NB4 (cell line): ENCODE measurements at regions not wholly inside any gene's neighbourhood (a gene's known extent, or its start where the extent isn't known, plus 50 kb on each side); places are given as distances from the start of the nearest gene placed in this dataset.

Experiments used
- DNase-seq: peaks from one replicate; pipeline ENCODE4 v3.0.0; 2010; ENCODE audit warnings: low read depth
- H3K4me3 ChIP-seq: one replicate; pipeline ENCODE4 v1.5.1; 2011; ENCODE audit warnings: mild to moderate bottlenecking, low read depth, low read length, moderate library complexity
- MAX ChIP-seq: IDR thresholded peaks from 2 replicates; pipeline ENCODE4 v1.6.1; 2011; ENCODE audit warnings: low read depth, low read length
- MYC ChIP-seq: IDR thresholded peaks from 2 replicates; pipeline ENCODE4 v1.6.1; 2011; ENCODE audit warnings: low read depth, low read length
- POLR2A ChIP-seq: IDR thresholded peaks from 2 replicates; pipeline ENCODE4 v1.6.1; 2011; ENCODE audit warnings: mild to moderate bottlenecking; ENCODE audit not compliant: insufficient read length; ENCODE audit errors: extremely low read depth
- TF ChIP-seq, protein P1 (sequence below): IDR thresholded peaks from one replicate; pipeline ENCODE4 v1.5.1; 2012; ENCODE audit warnings: low read depth, low read length

DNA sequence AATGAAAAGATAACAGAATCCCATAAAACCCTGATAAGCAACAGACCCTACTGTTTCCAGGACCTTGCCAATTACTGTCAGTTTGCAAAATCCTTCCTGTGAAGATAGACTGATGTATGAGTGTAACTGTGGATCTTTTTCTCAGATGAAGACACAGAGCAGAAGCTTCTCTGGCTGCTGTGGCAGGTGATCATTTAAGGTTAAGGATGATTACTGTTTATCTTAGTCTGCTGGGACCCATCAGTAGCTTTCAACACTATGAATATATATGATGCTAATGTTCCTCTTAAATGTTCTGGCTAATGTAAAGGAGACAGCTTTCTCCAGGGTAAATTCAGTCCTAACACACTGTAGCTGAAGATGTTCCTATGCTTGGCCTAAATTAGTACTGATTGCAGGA is 56.0 kb upstream of the CTTNBP2 start:
- TF ChIP-seq POLR2A, result no peak
- no peak for TF ChIP-seq MAX
- no peak for TF ChIP-seq MYC
- TF ChIP-seq, protein P1, sequence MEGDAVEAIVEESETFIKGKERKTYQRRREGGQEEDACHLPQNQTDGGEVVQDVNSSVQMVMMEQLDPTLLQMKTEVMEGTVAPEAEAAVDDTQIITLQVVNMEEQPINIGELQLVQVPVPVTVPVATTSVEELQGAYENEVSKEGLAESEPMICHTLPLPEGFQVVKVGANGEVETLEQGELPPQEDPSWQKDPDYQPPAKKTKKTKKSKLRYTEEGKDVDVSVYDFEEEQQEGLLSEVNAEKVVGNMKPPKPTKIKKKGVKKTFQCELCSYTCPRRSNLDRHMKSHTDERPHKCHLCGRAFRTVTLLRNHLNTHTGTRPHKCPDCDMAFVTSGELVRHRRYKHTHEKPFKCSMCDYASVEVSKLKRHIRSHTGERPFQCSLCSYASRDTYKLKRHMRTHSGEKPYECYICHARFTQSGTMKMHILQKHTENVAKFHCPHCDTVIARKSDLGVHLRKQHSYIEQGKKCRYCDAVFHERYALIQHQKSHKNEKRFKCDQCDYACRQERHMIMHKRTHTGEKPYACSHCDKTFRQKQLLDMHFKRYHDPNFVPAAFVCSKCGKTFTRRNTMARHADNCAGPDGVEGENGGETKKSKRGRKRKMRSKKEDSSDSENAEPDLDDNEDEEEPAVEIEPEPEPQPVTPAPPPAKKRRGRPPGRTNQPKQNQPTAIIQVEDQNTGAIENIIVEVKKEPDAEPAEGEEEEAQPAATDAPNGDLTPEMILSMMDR, result no peak
- DNase-seq, result no peak
- H3K4me3 ChIP-seq, result no peak overlapping the region

- DNase-seq, result no peak
- H3K4me3 ChIP-seq, result no peak overlapping the region
- TF ChIP-seq POLR2A (no peak), MYC (no peak), MAX (no peak)
- TF ChIP-seq, protein P1, result no peak
Observed at GRCh38 chr7:117931314-117931713, 58.1 kb upstream of the CTTNBP2 start.

- DNase-seq, result no peak
- H3K4me3 ChIP-seq, result no peak overlapping the region
- TF ChIP-seq MYC, result no peak
- TF ChIP-seq POLR2A, result no peak
- TF ChIP-seq, protein P1, result no peak
- TF ChIP-seq MAX, result no peak
Observed at GRCh38 chr7:117937049-117937752, 64.0 kb upstream of the CTTNBP2 start.

DNA sequence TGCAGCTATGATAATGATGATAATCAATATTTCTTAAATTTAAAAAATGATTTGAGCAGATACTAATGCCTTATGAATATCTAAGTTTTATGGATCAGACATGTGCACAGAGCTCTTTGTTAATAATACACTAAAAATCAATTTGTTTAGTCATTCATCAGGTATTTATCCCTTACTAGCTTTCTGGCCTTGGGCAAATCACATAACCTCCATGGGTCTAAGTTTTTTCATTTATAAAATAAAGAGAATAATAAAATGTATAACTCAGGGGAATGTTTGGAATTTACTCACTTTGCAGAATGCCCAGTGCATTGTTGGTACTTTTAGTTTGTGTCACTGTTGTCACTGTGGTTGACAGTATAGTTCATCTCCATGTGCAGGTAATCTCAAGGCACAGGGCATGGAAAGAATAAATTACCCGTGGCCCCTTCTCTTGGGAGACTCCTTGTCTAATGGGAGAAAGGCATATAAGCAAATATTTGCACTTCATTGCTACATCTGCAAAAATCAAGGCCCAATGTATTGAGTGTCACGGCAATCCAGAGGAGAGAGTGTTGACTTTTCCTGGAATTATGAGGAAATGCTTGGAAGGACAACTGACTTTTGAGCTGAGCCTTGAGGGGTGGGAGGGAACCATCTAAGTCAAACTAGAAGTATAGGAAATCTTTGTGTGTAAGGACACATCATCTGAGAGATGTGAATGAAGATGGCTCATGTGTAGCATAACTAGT is 64.7 kb upstream of the CTTNBP2 start:
- DNase-seq, result no peak
- TF ChIP-seq MAX, result no peak
- TF ChIP-seq, protein P1, result no peak
- TF ChIP-seq MYC, result no peak
- no peak for TF ChIP-seq POLR2A
- no peak overlapping the region for H3K4me3 ChIP-seq

DNA sequence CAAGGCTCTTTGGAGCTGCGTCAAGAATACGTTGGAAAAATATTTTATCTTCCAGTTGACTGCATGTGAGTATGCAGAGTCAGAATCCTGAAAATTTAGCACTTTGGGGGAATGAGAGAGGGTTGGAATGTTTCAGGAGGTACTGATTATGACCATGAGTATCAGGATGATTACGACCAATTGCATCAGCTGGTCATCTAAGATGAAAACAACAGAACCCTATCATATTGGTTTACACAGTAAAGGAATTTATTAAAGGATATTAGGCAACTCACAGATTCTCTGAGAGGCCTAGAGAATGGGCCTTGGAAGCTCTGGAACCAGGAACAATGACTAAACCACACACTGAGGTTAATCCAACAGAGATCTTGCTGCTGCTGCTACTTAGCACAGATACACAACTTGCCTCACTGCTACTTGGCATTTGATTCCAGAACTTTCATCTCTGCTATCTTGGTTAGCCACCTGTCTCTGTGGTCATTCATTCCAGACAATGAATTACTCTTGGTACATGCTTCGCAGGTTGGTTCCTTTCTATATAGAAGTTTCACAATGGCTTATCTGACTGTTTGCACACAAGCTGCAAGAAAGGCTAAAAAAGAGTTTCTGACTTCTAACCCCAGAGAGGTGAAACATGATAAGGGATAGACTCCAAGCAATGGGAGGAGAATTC is 68.0 kb upstream of the CTTNBP2 start:
- no peak overlapping the region for H3K4me3 ChIP-seq
- no peak for TF ChIP-seq MAX
- TF ChIP-seq, protein P1, result no peak
- no peak for TF ChIP-seq MYC
- TF ChIP-seq POLR2A, result no peak
- no peak for DNase-seq
